ENCODE measurements at regions not wholly inside any gene's neighbourhood (a gene's known extent, or its start where the extent isn't known, plus 50 kb on each side); places are given as distances from the start of the nearest gene placed in this dataset.
A peak's percentile ranks its signal among the peaks of the same experiment; 100 is the strongest.

- no peaks in the 10 kb centered on the region for H3K27me3 Mint-ChIP-seq
- no peak for DNase-seq (ENCODE audit: extremely low spot score, unreplicated experiment)
- H3K4me3 Mint-ChIP-seq, result no peak overlapping the region
- no peaks in the 10 kb centered on the region for H3K36me3 Mint-ChIP-seq
- TF ChIP-seq CTCF (conservative IDR thresholded peaks at IDR 0.05), result no peak
- peaks cover 4% of the 10 kb centered on the region for H3K4me1 Mint-ChIP-seq (ENCODE audit: unreplicated experiment)
- H3K27ac Mint-ChIP-seq, result no peak overlapping the region
- H3K9me3 Mint-ChIP-seq, result no peaks in the 10 kb centered on the region
These were observed 450.1 kb upstream of the MANEA start for GRCh38 chr6:95127261-95127660.

GRCh38 chr6:95128439-95128838 lies 448.9 kb upstream of the MANEA start:
- Mint-ChIP-seq H3K27ac (no peak overlapping the region), H3K4me3 (no peak overlapping the region), H3K9me3 (no peaks in the 10 kb centered on the region), H3K36me3 (no peaks in the 10 kb centered on the region), H3K27me3 (no peaks in the 10 kb centered on the region), H3K4me1 (ENCODE audit: unreplicated experiment) (peaks cover 4% of the 10 kb centered on the region)
- TF ChIP-seq CTCF (conservative IDR thresholded peaks at IDR 0.05), result no peak
- no peak for DNase-seq (ENCODE audit: extremely low spot score, unreplicated experiment)

- Mint-ChIP-seq H3K27me3 (no peaks in the 10 kb centered on the region), H3K4me1 (ENCODE audit: unreplicated experiment) (peaks cover 4% of the 10 kb centered on the region), H3K4me3 (peak overlapping the region; percentile 5), H3K9me3 (no peaks in the 10 kb centered on the region), H3K36me3 (no peaks in the 10 kb centered on the region), H3K27ac (no peak overlapping the region)
- DNase-seq (ENCODE audit: extremely low spot score, unreplicated experiment), result no peak
- TF ChIP-seq CTCF (conservative IDR thresholded peaks at IDR 0.05), result no peak
These were observed 448.4 kb upstream of the MANEA start for GRCh38 chr6:95128947-95129346.

GRCh38 chr6:95133578-95133977 lies 443.8 kb upstream of the MANEA start:
- Mint-ChIP-seq H3K36me3 (no peaks in the 10 kb centered on the region), H3K4me3 (no peak overlapping the region), H3K9me3 (no peaks in the 10 kb centered on the region), H3K27ac (no peak overlapping the region), H3K4me1 (ENCODE audit: unreplicated experiment) (peaks cover 4% of the 10 kb centered on the region), H3K27me3 (no peaks in the 10 kb centered on the region)
- no peak for DNase-seq (ENCODE audit: extremely low spot score, unreplicated experiment)
- peak; percentile 44 for TF ChIP-seq CTCF (conservative IDR thresholded peaks at IDR 0.05)

- Mint-ChIP-seq H3K27me3 (no peaks in the 10 kb centered on the region), H3K4me3 (no peak overlapping the region), H3K36me3 (no peaks in the 10 kb centered on the region), H3K27ac (no peak overlapping the region), H3K4me1 (ENCODE audit: unreplicated experiment) (no peaks in the 10 kb centered on the region), H3K9me3 (no peaks in the 10 kb centered on the region)
- DNase-seq (ENCODE audit: extremely low spot score, unreplicated experiment), result no peak
- TF ChIP-seq CTCF (conservative IDR thresholded peaks at IDR 0.05), result no peak
These were observed 442.2 kb upstream of the MANEA start for GRCh38 chr6:95135182-95135581.

GRCh38 chr6:95142101-95142500 lies 435.2 kb upstream of the MANEA start:
- no peaks in the 10 kb centered on the region for H3K27me3 Mint-ChIP-seq
- H3K4me1 Mint-ChIP-seq (ENCODE audit: unreplicated experiment), result no peaks in the 10 kb centered on the region
- no peak for DNase-seq (ENCODE audit: extremely low spot score, unreplicated experiment)
- no peak overlapping the region for H3K4me3 Mint-ChIP-seq
- H3K27ac Mint-ChIP-seq, result no peak overlapping the region
- TF ChIP-seq CTCF (conservative IDR thresholded peaks at IDR 0.05), result no peak
- H3K9me3 Mint-ChIP-seq, result peaks cover 4% of the 10 kb centered on the region
- H3K36me3 Mint-ChIP-seq, result no peaks in the 10 kb centered on the region

Data from type B pancreatic cell (in vitro differentiated cells).